ENCODE measurements at regions not wholly inside any gene's neighbourhood (a gene's known extent, or its start where the extent isn't known, plus 50 kb on each side); places are given as distances from the start of the nearest gene placed in this dataset.
"Not testable (repeated sequence)": the region's sequence is repeated elsewhere in the genome, so short reads cannot be mapped to it uniquely, and the experiment has no call there.

DNA sequence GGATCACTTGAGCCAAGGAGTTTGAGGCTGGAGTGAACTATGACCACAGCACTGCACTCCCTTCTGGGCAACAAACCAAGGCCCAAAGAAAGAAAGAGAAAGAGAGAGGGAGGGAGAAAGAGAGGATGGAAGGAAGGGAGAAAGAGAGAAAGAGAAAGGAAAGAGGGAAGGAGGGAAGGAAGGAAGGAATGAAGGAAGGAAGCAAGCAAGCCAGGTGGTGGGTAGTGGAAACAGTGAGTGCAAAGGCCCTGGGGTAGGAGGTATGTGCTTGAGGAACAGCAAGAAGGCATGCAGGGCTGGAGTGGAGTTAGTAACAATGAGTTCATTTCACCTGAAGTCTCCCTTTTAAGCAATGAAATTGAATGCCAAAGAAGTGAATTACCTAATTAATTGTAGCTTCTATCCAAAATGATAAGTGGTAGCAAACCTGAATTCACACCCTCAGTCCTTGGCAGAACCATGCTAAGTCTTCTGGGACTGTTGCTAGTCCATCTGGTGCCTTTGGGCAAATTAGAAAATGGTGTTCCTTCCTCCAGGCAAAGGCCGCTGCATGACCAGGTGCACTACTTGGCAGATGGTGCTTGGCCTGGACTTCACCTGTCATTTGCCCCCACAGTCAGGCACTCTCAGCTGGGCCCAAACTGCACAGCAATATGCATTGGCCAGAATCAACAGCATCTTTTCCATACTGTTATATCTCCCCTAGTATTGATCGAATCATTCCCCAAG, 67.4 kb upstream of the MPP7 start:
- 88% methylated on average over 1 of the region's 2 CpGs for WGBS (ENCODE audit: insufficient coverage, low coverage, low lambda C conversion rate, missing lambda C conversion rate)
- intact Hi-C loops (cut with DNase I): no loop called here

DNA sequence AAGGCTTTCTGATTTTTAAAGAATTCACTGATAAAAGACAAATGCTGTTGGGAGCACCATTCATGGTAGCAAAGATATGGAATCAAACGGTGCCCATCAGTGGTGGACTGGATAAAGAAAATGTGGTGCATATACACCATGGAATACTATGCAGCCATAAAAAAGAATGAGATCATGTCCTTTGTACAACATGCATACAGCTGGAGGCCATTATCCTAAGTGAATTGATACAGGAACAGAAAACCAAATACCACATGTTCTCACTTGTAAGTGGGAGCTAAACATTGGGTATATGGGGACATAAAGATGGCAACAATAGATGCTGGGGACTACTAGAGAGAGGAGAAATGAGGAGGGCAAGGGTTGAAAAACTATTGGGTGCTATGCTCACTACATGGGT, 68.8 kb upstream of the MPP7 start:
- DNase-seq; H3K27ac ChIP-seq; H3K36me3 ChIP-seq; ATAC-seq; H3K27me3 ChIP-seq; H3K9me3 ChIP-seq; H3K4me1 ChIP-seq; H3K4me3 ChIP-seq; intact Hi-C loops (cut with DNase I): not testable (repeated sequence)
- 65% methylated on average over 1 of the region's 1 CpG for WGBS (ENCODE audit: insufficient coverage, low coverage, low lambda C conversion rate, missing lambda C conversion rate)

More for the DNA sequence above, 67.4 kb upstream of the MPP7 start:
- Histone ChIP-seq H3K9me3 (no peaks in the 10 kb centered on the region), H3K4me1 (peaks cover 0 to 8% (median 2%) of the 10 kb centered on the region in 4 donors), H3K27me3 (no peaks in the 10 kb centered on the region), H3K27ac (no peak overlapping the region), H3K4me3 (no peak overlapping the region), H3K36me3 (no peaks in the 10 kb centered on the region)
- no peak for DNase-seq
- no peak for ATAC-seq
- TF ChIP-seq, protein P1, sequence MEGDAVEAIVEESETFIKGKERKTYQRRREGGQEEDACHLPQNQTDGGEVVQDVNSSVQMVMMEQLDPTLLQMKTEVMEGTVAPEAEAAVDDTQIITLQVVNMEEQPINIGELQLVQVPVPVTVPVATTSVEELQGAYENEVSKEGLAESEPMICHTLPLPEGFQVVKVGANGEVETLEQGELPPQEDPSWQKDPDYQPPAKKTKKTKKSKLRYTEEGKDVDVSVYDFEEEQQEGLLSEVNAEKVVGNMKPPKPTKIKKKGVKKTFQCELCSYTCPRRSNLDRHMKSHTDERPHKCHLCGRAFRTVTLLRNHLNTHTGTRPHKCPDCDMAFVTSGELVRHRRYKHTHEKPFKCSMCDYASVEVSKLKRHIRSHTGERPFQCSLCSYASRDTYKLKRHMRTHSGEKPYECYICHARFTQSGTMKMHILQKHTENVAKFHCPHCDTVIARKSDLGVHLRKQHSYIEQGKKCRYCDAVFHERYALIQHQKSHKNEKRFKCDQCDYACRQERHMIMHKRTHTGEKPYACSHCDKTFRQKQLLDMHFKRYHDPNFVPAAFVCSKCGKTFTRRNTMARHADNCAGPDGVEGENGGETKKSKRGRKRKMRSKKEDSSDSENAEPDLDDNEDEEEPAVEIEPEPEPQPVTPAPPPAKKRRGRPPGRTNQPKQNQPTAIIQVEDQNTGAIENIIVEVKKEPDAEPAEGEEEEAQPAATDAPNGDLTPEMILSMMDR (IDR thresholded peaks at IDR 0.05): no peak
- no peak for TF ChIP-seq POLR2A (IDR thresholded peaks at IDR 0.05)

DNA sequence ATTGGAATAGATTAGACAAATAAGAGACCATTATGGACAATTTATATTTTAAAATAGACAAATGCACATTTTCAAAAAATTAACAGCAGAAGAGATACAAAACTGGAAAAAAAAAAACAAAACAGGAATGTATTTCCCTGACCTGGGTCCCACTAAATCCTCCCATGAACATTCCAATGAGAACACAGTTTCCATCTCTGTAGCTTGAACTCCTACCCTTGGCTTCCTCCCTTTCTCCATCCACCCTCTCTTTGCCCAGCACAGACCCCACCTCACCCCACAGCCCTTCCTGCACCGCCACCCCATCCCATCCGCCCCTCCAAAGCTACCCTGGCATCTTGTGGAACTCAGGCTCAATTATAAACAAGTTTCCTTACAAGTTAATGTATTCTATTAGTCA, 71.2 kb upstream of the MPP7 start:
- ATAC-seq: no peak
- TF ChIP-seq, protein P1 (IDR thresholded peaks at IDR 0.05): no peak
- no peak for TF ChIP-seq POLR2A (IDR thresholded peaks at IDR 0.05)
- WGBS (ENCODE audit: insufficient coverage, low coverage, low lambda C conversion rate, missing lambda C conversion rate): 61% methylated on average over 2 of the region's 2 CpGs

DNA sequence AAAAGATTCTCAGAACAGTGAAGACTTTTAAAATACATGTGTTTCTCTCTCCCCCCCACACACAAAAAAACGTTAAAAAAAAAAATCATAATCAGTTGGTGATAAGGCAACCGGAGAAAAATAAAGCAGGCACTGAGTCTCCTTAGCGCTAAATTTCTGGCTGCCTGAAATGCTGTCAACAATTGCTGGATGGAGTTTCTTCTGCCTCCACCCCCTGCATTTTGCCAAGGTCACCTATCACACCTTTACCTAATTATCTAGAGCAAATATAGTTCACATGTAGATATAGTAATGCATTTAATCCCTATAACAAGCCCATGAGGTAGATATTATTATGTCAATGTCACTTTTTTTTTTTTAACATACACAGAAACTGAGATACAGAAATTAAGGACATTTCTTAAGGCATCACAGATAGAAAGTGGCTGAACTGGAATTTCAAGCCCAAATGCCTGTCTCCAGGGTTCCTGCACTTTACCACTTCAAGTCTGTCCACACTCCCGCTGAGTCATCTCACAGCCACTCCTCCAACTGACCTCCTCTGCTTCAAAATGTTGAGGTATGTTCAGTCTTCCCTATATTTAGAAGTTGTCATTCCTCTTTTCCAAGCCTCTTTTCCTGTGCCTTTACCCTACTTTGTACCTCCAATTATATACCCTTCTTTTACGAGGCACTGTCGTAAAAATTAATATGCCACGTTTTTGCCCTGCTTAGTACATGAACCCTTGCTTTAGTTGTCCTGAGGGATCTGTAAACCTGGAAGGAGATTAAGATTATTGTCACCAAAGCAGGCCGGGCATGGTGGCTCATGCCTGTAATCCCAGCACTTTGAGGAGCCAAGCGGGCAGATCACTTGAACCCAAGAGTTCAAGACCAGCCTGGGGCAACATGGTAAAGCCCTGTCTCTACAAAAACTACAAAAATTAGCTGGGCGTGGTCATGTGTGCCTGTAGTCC, 72.8 kb upstream of the MPP7 start:
- WGBS (ENCODE audit: insufficient coverage, low coverage, low lambda C conversion rate, missing lambda C conversion rate): 63% methylated on average over 7 of the region's 10 CpGs
- no peaks in the 10 kb centered on the region for H3K9me3 ChIP-seq
- DNase-seq (no peak), ATAC-seq (no peak)
- no peaks in the 10 kb centered on the region for H3K36me3 ChIP-seq
- no peak overlapping the region for H3K4me3 ChIP-seq
- H3K27me3 ChIP-seq: no peaks in the 10 kb centered on the region
- TF ChIP-seq, protein P1 (IDR thresholded peaks at IDR 0.05): no peak
- no peak for TF ChIP-seq POLR2A (IDR thresholded peaks at IDR 0.05)
- intact Hi-C loops (cut with DNase I): no loop called here
- H3K27ac ChIP-seq: no peak overlapping the region
- peaks cover 0 to 5% (median 0%) of the 10 kb centered on the region in 4 donors for H3K4me1 ChIP-seq

More for the DNA sequence above, 71.2 kb upstream of the MPP7 start:
- Histone ChIP-seq H3K4me3 (no peak overlapping the region), H3K27me3 (no peaks in the 10 kb centered on the region), H3K27ac (no peak overlapping the region), H3K4me1 (no peaks in the 10 kb centered on the region), H3K36me3 (no peaks in the 10 kb centered on the region), H3K9me3 (no peaks in the 10 kb centered on the region)
- DNase-seq: no peak
- intact Hi-C loops (cut with DNase I): no loop called here
